Activated CD8-positive, alpha-beta memory T cell treated with anti-CD3 and anti-CD28 coated beads, Interleukin-2, amount 50 U/mL, for 4 hours (primary cell): ENCODE measurements at regions not wholly inside any gene's neighbourhood (a gene's known extent, or its start where the extent isn't known, plus 50 kb on each side); places are given as distances from the start of the nearest gene placed in this dataset.

Experiments
- DNase-seq: peaks from one replicate; pipeline ENCODE4 v3.0.0-alpha.2; 2020

DNA sequence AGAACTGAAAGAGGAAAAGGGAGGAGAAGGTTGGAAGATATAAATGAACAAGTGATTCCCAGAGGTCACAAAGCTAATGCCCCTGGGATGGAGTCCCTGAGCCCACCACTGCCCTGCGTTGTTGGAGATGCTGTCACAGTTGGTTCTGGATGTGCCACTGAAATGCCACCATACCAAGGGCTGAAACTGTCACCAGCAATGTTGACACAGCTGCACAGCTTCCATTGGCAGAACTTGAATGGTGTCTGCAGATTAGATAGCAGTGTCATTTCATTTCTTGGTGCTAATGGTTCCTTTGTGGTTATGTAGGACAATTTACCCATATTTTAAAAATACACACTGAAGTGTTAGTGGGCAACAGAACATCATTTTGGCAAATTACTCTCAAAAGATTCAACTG, 120.7 kb downstream of the TBXT start:
- DNase-seq: no peak

GRCh38 chr6:166046226-166046625, 121.4 kb downstream of the TBXT start:
- DNase-seq: no peak

GRCh38 chr6:166045860-166046200, 121.8 kb downstream of the TBXT start:
- no peak for DNase-seq

- no peak for DNase-seq
Measured at GRCh38 chr6:166045173-166045859, 122.3 kb downstream of the TBXT start.

GRCh38 chr6:166041277-166041676, 126.4 kb downstream of the TBXT start:
- DNase-seq: no peak

DNA sequence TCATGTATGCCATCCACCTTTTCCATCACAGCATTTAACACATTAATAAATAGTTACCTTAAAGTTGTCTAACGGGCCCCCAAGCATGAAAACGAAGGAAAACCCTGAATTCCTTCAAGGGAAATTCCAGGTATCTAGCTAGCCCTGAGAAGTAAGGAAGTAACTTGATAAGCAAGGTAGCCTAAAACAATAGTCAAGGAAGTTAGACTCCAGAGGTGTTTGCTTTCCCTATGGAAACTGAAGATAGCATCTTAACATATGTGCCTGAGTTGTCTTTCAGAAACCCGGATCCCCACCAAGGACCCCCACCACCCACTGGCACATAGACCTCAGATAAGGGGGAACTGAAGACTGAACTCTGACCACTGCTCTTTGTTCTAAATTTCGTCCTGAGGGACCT, 127.4 kb downstream of the TBXT start:
- no peak for DNase-seq

- DNase-seq: no peak
Measured at GRCh38 chr6:166036316-166037095, 131.1 kb downstream of the TBXT start.

DNA sequence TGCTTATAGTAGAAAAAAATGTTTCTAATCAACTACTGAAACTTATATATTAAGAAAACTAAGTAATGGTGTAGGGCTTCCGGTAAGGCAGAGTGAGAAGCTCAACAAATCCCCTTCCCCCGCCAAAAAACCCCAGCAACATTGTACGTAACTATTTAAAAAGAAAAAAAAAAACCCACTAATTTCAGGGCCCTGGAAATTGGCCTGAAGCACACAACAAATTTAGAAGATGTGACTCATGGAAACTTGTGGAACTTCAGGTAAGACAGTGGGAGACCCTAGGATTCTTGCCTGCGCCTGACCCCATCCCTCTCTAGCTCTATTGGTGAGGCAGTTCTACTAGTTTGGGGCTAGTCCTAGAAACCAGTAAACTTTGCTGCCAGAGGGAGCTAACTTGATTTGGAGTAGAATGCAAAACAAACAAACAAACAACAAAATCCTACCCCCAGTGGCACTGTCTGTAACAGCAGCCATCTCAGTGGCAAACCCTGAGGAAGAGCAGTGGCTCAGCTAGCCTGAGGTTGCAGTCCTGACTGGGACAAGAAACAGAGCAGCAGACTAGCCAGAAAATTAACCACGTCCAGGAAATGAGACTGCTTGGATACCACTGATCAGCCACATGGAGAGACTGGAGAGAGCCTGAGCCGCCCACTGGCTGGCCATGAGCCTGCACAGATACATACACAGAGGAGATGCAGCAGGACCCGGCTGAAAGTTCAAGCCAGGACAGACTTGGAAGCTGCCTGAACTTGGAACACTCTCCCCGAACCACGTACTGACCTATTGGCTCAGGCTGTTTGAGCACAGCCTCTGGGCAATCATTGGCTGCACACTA, 135.1 kb downstream of the TBXT start:
- DNase-seq: no peak

DNA sequence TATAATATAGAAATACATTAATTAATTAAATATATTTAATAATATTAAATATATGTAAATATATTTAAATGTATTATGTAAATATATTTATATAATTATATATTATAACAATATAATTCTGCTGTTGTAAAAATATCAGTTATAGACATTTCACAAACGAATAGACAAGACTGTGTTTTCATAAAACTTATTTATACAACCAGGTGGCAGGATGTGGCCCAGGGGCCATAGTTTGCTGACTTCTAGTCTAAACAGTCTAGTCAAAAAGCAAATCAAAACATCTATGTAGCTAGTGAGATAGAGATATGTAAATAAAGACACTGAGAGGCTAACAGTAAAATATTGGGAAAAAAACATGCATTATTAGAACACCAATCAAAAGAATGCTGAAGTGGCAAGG, 136.4 kb downstream of the TBXT start:
- no peak for DNase-seq

DNA sequence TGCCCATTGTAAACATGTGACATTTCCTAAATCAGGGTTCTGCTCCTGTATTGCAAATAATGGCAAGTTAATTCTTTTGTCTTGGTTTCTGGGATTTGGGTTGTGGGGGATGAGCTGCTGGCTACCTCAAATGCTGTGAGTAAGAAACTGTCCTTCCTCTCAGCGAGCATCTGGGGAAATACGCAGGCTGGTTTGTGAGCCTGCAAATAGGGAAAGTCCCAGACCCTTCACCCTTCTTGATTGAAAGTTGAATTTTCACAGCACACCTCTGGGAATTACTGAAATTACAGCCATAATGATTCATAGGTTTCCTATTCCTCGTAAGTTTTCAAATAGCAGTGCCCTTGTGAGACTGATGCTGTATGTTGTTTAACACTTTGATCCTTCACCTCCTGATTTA, 138.1 kb downstream of the TBXT start:
- DNase-seq: no peak

DNA sequence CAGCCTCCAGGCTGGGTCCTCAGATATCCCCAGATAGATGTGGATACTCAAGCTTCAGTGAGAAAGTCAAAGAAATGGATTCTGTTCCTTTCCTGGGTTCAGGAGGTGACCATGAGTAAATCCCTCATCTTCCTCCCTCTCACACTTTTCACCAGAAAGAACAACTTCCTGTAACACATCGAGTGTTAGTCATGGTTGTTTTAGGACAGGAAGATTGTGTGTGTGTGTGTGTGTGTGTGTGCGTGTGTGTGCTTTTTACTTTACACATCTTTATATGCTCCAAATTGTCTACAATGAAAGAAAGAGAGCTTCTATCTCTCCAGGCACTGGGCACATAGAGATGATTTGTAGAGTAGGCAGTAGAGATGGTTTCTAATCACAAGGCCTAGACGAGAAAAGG, 139.9 kb downstream of the TBXT start:
- no peak for DNase-seq

DNA sequence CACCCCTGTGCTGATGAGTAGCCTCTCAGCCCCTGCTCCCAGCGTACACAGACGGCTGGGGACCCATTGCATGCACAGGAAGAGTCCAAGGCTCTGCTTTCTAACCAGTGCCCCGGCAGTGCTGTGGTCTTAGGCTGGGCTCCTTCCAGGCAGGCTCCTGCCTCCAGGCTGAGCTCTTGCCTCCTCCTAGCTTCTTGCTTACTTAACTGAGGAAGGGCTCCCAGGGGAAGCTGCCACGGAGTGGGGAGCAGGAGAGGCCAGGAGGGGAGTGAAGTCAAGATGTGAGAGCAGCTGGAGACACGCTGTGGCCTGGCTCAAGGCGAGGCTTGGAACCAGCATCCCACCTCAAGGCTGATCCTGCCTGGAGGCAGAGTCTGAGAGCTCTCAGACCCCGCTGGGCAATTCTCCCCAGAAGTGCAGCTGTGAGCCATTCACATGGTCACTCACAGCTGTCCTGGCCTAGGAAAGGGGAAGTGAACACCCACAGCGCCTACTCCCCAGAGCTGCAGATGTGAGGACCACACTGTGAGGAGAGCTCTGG, 141.0 kb downstream of the TBXT start:
- no peak for DNase-seq

DNA sequence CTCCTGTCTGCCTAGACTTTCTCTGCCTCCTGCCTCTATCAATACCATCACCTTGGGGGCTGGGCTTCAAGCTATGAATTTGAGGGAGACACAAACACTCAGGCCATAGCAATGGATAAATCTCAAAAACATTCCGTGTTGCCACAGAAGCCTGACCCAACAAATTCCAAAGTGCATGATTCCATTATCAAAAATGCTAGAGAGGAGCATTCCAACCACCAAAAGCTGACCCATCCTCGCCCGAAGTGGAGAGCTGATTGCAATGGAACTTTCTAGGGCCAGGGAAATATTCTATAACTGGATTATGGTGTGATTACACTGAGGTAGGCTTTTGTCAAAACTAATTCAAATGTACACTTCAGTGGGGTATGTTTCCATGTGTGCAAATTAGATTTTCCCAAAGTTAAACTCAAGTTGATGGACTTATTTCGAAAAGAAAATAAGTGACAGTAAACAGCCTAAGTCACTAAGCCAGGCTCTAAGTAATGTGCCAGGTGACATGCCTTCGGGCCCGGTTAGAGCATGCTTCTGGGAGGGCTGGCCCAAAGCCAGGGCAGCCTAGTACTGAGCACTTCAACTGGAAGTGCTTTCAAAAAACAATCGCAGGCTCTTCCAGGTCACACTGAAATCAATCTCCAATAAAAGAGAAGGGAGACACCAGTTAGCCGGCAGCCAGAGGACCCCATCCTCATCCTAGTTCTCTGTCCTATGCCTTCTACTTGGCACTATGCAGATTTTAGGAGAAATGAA, 142.3 kb downstream of the TBXT start:
- no peak for DNase-seq

DNA sequence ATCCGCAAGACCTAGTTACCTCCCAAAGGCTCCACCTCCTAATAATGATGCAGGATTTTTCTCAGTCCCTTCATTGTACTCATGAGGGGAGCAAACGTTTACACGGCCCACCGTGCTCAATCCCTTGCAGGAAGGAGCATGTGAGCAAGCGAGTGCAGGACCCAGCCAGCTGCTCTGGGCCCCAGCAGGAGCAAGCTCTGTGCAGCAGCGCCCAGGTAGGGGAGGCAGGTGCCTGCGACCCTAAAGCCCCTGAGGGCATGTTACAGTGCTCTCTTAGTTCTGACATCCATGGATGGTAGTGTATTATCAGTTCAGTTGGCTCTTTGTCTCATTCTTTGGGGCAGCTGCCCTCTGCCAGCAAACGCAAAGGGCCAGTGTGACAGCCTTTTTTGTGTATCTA, 143.4 kb downstream of the TBXT start:
- DNase-seq: no peak

DNA sequence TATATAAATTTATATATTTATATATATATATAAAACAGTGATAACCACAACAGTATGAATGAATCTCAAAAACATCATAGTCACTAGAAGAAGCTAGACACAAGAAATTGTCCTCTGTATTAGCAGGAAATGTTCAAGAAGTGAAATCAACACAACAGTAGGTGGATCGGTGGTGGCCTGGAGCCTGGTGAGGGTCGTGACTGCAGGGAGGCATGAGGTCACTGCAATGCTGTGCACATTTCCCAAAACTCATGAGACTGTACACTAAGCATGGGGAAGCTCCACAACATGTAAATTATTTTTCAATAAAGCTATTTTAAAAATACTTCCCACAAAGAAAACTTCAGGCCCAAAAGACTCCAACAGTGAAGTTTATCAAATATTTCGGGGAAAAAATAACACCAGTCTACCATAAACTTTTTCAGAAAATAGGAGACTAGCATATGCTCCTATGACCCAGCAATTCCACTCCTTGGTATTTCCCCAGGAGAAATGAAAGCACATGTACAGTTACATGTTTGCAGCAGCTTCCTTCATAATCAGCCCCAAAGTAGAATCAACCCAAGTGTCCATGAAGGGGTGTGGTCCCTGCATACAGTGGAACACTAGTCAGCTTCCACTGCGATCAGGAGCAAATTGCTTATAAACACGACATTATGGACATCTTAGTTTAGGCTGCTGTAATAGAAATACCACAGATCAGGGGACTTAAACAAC, 144.2 kb downstream of the TBXT start:
- DNase-seq: no peak

DNA sequence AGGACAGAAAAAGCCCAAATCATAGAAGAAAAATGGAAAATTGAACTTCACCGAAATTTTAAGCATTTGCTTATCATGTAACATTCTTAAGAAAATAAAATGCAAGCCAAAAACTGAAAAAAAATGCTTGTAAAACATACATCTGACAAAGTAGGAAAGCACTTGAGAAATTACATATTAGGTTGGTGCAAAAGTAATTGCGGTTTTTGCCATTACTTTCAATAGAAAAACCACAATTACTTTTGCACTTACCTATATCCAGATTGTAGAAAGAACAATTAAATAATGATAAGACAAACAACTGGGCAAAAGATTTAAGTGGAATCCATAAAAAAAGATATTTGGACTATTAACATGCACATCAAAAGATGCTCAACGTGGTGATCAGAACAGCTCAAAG, 146.2 kb downstream of the TBXT start:
- DNase-seq: no peak

DNA sequence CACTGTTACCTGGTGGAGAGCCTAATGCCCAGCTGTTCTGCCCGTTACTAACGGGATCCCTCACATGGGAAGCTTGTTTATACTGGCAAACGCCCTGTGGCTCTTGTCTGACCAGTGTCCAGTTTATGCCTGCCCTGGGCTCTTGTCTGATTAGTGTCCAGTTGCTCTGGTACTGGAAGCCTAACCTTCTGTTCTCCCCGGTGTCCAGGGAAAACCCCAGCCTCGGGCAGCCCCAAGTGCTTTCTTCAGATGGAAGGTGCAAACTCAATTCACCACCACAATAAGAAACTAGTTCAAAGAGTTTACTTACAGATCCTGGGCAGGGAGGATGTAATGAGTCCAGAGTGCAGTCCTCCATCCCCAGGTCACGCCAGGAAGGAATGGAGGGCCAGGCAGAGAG, 148.4 kb downstream of the TBXT start:
- no peak for DNase-seq

DNA sequence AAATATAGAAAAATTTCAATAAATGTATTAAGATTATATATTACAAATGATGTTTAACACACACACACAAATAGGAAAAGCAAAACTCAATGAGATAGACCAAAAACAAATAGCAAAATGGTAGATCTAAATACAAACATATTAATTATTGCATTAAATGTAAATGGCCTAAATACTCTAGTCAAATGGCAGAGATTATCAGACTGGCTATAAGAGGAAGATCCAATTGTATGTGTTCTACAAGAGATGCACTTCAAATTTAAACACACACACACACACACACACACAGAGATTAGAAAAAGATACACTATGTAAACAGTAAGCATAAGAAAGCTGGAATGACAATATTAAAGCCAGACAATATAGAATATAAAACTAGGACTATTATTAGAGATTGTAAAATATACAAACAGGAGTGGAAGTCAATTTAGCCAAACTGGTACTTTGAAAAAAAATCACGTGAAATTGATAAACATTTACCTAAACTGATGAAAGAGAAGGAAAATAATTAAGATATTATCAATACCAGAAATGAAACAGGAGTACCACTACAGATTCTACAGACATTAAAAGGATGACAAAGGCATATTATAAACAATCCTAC, 150.5 kb downstream of the TBXT start:
- DNase-seq: no peak

DNA sequence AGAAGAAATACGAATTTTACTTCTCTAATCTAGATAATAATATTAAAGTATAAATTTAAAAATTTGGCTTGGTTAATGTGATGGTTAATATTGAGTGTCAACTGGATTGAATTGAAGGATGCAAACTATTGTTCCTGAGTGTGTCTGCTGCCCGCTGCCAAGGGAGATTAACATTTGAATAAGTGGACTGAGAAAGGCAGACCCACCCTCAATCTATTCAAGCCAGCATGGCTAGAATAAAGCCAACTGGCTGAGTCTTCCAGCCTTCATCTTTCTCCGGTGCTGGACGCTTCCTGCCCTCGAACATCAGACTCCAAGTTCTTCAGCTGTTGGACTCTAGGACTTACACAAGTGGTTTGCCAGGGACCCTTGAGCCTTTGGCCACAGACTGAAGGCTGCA, 152.7 kb downstream of the TBXT start:
- DNase-seq: no peak

GRCh38 chr6:166010136-166010960, 157.3 kb downstream of the TBXT start:
- no peak for DNase-seq
